ENCODE measurements at regions not wholly inside any gene's neighbourhood (a gene's known extent, or its start where the extent isn't known, plus 50 kb on each side); places are given as distances from the start of the nearest gene placed in this dataset.

- Histone ChIP-seq H3K27me3 (ENCODE audit: control insufficient read depth, insufficient read depth, low read length) (no peaks in the 10 kb centered on the region), H3K9me3 (ENCODE audit: control insufficient read depth, insufficient read depth, low read length) (peaks cover 2% of the 10 kb centered on the region), H3K36me3 (ENCODE audit: control insufficient read depth, insufficient read depth, low read length) (no peaks in the 10 kb centered on the region), H3K27ac (ENCODE audit: low read length) (no peak overlapping the region), H3K4me1 (ENCODE audit: control insufficient read depth, insufficient read depth, low read length) (peaks cover 24% of the 10 kb centered on the region), H3K4me3 (ENCODE audit: low read length) (no peak overlapping the region)
- H3K27me3 Mint-ChIP-seq (ENCODE audit: low read depth in 2 of 2): peaks cover 5 to 10% of the 10 kb centered on the region in 2 donors
- ATAC-seq: no peak
- no peak for TF ChIP-seq CTCF (IDR thresholded peaks at IDR 0.05)
- peak overlapping the region in 1 of 2 donors; percentile 24 for H3K27ac Mint-ChIP-seq
- no peak overlapping the region for H3K4me3 Mint-ChIP-seq
- H3K9me3 Mint-ChIP-seq: no peaks in the 10 kb centered on the region
- WGBS (ENCODE audit: insufficient coverage): 96% methylated on average over 6 of the region's 6 CpGs
- intact Hi-C loops (cut with micrococcal nuclease): loop anchor here (10.0 kb wide), 2 partner anchors 89 to 249 kb away; partner anchors contain the start of gene IRF2BP2
- no peaks in the 10 kb centered on the region for H3K36me3 Mint-ChIP-seq
- no peak for DNase-seq
- H3K4me1 Mint-ChIP-seq: peaks cover 19 to 23% of the 10 kb centered on the region in 2 donors
Measured at GRCh38 chr1:234863551-234863971, 253.6 kb upstream of the IRF2BP2 start.

- Mint-ChIP-seq H3K27ac (peak overlapping the region in 1 of 2 donors; percentile 24), H3K27me3 (ENCODE audit: low read depth in 2 of 2) (peaks cover 5 to 10% of the 10 kb centered on the region in 2 donors), H3K4me1 (peaks cover 19 to 23% of the 10 kb centered on the region in 2 donors), H3K36me3 (no peaks in the 10 kb centered on the region), H3K4me3 (no peak overlapping the region), H3K9me3 (no peaks in the 10 kb centered on the region)
- no peak for TF ChIP-seq CTCF (IDR thresholded peaks at IDR 0.05)
- H3K36me3 ChIP-seq (ENCODE audit: control insufficient read depth, insufficient read depth, low read length): no peaks in the 10 kb centered on the region
- H3K4me1 ChIP-seq (ENCODE audit: control insufficient read depth, insufficient read depth, low read length): peaks cover 24% of the 10 kb centered on the region
- WGBS (ENCODE audit: insufficient coverage): 71% methylated on average over 13 of the region's 13 CpGs
- H3K27ac ChIP-seq (ENCODE audit: low read length): no peak overlapping the region
- DNase-seq: no peak
- H3K9me3 ChIP-seq (ENCODE audit: control insufficient read depth, insufficient read depth, low read length): peaks cover 2% of the 10 kb centered on the region
- no peak for ATAC-seq
- intact Hi-C loops (cut with micrococcal nuclease): loop anchor here (10.0 kb wide), 2 partner anchors 88 to 248 kb away; partner anchors contain the start of gene IRF2BP2
- no peaks in the 10 kb centered on the region for H3K27me3 ChIP-seq (ENCODE audit: control insufficient read depth, insufficient read depth, low read length)
- H3K4me3 ChIP-seq (ENCODE audit: low read length): no peak overlapping the region
Measured at GRCh38 chr1:234862944-234863515, 253.1 kb upstream of the IRF2BP2 start.

GRCh38 chr1:234862360-234862943 lies 252.5 kb upstream of the IRF2BP2 start:
- no peak overlapping the region for H3K4me3 Mint-ChIP-seq
- H3K27me3 ChIP-seq (ENCODE audit: control insufficient read depth, insufficient read depth, low read length): no peaks in the 10 kb centered on the region
- peaks cover 18 to 20% of the 10 kb centered on the region in 2 donors for H3K4me1 Mint-ChIP-seq
- H3K4me1 ChIP-seq (ENCODE audit: control insufficient read depth, insufficient read depth, low read length): peaks cover 20% of the 10 kb centered on the region
- WGBS (ENCODE audit: insufficient coverage): 82% methylated on average over 7 of the region's 7 CpGs
- H3K36me3 ChIP-seq (ENCODE audit: control insufficient read depth, insufficient read depth, low read length): no peaks in the 10 kb centered on the region
- no peak for TF ChIP-seq CTCF (IDR thresholded peaks at IDR 0.05)
- H3K4me3 ChIP-seq (ENCODE audit: low read length): no peak overlapping the region
- ATAC-seq (no peak), DNase-seq (no peak)
- no peak overlapping the region for H3K27ac ChIP-seq (ENCODE audit: low read length)
- peaks cover 2% of the 10 kb centered on the region for H3K9me3 ChIP-seq (ENCODE audit: control insufficient read depth, insufficient read depth, low read length)
- intact Hi-C loops (cut with micrococcal nuclease): loop anchor here (10.0 kb wide), 2 partner anchors 88 to 248 kb away; partner anchors contain the start of gene IRF2BP2
- peak overlapping the region in 1 of 2 donors; percentile 24 for H3K27ac Mint-ChIP-seq
- no peaks in the 10 kb centered on the region for H3K9me3 Mint-ChIP-seq
- H3K27me3 Mint-ChIP-seq (ENCODE audit: low read depth in 2 of 2): peaks cover 5 to 10% of the 10 kb centered on the region in 2 donors
- no peaks in the 10 kb centered on the region for H3K36me3 Mint-ChIP-seq
